GM21367 (cell line): ENCODE measurements at regions not wholly inside any gene's neighbourhood (a gene's known extent, or its start where the extent isn't known, plus 50 kb on each side); places are given as distances from the start of the nearest gene placed in this dataset.
A peak's percentile ranks its signal among the peaks of the same experiment; 100 is the strongest.
"Not testable (repeated sequence)": the region's sequence is repeated elsewhere in the genome, so short reads cannot be mapped to it uniquely, and the experiment has no call there.

Source experiments
- ATAC-seq: cut with Tn5 transposase; IDR thresholded peaks from one replicate; pipeline ENCODE4 v1.9.1; 2021; ENCODE audit not compliant: unreplicated experiment

GRCh38 chr9:42430674-42431615, 247.5 kb downstream of the SPATA31A6 start:
- not testable (repeated sequence) for ATAC-seq

DNA sequence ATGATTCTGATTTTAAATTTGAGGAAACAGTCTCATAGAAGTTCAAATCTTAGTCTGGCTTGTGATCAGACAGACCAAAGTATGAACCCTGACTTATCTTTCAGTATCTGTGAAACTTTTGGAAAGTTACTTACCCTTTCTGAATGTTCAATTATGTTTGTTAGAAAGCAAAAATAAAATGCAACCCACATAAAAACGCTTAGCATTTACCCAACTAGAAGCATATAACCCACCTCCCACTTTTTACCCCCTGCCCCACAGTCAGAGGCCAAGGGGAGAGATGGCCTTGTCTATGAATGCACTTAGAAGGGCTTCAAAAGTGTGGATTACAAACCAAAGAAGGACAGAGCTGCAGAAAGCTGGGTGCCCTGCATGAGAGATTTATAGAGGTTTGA, 248.2 kb downstream of the SPATA31A6 start:
- ATAC-seq = not testable (repeated sequence)

- ATAC-seq = not testable (repeated sequence)
Measured at GRCh38 chr9:42434844-42435714, 251.6 kb downstream of the SPATA31A6 start.

- not testable (repeated sequence) for ATAC-seq
Measured at GRCh38 chr9:42435715-42436342, 252.4 kb downstream of the SPATA31A6 start.

DNA sequence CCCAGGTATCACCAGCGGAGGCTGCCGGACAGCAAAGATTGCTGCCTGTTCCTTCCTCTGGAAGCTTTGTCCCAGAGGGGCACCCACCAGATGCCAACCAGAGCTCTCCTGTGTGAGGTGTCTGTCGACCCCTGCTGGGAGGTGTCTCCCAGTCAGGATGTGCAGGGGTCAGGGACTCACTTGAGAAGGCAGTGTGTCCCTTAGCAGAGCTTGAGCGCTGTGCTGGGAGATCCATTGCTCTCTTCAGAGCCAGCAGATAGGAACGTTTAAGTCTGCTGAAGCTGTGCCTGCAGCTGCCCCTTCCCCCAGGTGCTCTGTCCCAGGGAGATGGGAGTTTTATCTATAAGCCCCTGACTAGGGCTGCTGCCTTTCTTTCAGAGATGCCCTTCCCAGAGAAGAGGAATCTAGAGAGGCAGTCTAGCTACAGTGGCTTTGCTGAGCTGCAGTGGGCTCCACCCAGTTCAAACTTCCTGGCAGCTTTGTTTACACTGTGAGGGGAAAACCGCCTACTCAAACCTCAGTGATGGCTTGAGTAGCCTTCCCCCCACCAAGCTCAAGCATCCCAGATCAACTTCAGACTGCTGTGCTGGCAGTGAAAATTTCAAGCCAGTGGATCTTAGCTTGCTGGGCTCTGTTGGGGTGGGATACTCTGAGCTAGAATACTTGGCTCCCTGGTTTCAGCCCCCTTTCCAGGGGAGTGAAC, 253.7 kb downstream of the SPATA31A6 start:
- ATAC-seq = not testable (repeated sequence)

- ATAC-seq = not testable (repeated sequence)
Measured at GRCh38 chr9:42442680-42443079, 259.2 kb downstream of the SPATA31A6 start.

DNA sequence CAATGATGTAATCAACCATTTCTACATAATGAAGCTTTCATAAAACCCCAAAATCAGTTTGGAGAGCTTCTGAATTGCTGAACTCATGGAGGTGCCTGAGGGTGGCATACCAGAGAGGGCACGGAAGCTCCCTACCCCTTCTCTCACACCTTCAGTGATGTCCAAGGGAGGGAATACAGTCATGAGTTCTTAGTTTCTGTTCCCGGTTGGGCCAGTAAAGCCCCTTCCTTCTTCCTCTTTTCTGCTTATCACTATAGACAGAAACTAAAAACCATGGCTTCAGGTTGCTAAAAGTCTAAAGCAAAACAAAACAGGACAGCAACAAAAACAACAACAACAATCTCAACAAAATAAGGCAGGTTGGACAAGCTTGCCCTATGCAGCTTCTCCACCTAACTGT, 260.0 kb downstream of the SPATA31A6 start:
- peak; percentile 93 for ATAC-seq

GRCh38 chr9:42461436-42461835, 278.0 kb downstream of the SPATA31A6 start:
- ATAC-seq = not testable (repeated sequence)

DNA sequence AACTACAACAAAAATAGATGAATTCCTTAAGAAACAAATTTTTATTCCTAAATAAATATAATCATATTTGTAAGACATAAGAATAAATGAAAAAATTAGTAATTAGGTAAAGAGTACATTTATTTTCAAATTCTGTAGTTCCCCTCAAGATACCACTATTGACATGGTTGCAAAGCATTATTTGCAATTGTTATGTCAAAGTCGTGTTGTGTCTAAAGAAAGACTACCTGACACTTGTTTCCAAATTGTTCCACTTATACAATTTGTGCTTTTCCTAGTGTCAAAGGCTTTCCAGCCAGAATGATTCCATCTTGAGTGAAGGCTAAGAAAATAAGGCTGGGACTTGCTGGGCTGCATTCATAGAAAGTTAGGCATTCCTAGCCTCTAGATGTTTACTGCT, 278.4 kb downstream of the SPATA31A6 start:
- ATAC-seq = not testable (repeated sequence)

DNA sequence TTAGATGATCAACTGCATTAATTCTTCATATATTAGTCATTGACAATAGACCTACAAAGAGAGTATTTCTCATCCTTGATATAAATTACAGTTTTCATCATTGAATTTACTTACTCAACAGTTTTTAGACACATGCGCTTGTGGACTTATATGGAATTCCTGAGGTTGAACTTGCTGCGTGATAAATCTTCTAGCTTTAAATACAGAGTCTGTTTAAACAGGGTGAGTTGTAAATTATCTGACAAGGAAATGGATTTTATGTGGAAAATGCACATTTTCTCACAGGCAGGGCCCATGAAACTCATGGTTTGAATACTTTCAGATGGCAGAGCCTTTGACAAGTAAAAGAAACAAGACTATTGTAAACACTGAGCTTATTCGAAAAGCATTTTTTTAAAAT, 280.5 kb downstream of the SPATA31A6 start:
- ATAC-seq = not testable (repeated sequence)

- not testable (repeated sequence) for ATAC-seq
Measured at GRCh38 chr9:42470577-42470976, 287.1 kb downstream of the SPATA31A6 start.

- not testable (repeated sequence) for ATAC-seq
Measured at GRCh38 chr9:42490989-42491388, 307.5 kb downstream of the SPATA31A6 start.

- ATAC-seq = not testable (repeated sequence)
Measured at GRCh38 chr9:42502620-42503264, 319.3 kb downstream of the SPATA31A6 start.

DNA sequence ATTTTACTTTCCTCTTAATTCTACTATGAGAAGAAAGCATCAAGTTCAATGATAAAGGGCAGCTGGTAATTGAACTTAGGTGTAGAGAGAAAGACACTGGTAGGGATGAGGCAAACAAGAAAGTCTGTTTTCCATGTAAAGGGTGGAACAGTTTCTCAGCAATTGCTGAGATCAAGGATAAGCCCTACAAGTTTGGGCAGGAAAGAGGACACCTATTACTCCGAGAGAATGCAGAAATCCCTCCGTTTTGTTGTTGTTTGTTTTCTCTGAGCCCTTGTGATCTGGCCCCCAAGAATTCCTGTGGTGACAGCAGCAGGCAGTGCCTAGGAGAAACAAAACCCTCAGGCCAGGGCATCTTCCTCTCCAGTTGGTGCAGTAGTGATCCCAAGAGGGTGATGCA, 324.7 kb downstream of the SPATA31A6 start:
- not testable (repeated sequence) for ATAC-seq

DNA sequence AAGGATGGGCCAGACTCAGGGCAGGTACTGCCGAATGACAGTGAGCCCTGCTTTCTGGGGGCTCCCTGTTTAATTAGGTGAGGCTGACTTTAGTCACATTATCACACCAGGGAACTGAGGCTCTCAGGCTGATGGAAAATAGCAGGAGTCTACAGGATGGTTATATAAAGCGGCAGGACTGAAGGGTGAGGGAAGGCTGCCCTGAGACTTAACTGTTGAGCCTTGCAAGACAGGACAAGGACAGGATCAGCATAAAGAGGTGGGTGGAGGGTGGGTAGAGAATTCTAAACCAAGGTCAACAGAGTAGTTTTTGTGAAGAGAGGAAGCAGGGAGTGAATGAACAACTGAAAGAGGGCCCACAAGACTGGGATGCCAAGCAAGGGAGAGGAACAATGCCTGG, 330.1 kb downstream of the SPATA31A6 start:
- not testable (repeated sequence) for ATAC-seq

DNA sequence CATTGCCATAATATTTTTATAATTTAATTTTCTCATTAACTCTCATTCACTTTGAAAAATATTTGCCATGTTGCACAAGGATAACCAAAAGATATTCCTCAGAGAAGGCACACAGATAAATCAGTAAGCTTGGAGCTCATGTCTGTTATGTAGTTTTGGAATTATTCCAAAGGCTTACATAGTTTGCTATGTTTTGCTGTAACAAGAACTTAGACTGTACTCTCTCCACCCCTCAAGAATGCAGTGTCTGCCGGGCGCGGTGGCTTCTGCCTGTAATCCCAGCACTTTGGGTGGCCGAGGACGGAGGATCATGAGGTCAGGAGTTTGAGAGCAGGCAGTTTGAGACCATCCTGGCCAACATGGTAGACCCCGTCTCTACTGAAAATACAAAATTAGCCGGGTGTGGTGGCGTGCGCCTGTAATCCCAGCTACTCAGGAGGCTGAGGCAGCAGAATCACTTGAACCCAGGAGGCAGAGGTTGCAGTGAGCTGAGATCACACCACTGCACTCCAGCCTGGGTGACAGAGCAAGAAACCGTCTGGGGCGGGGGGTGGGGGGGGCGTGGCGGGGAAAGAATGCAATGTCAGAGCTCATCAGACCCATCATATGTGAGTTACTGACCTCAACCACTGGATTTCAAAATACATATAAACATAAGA, 351.0 kb downstream of the SPATA31A6 start:
- not testable (repeated sequence) for ATAC-seq

DNA sequence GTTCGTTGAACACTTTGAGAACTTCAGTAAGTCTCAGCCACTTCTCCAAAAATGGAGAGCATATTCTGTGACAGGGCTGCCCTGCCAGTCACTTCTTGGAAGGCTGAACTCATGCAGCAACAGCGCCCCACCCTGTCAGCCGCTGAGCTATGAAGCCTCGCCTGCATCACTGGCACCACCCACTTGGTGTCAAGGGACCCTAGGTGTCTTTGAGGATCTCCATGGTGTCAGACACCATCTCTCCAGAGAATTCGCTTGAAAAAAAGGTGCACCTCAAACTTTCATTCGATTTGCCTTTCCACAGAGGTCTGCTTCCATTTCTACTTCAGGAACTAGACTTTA, 351.5 kb downstream of the SPATA31A6 start:
- peak; percentile 58 for ATAC-seq

DNA sequence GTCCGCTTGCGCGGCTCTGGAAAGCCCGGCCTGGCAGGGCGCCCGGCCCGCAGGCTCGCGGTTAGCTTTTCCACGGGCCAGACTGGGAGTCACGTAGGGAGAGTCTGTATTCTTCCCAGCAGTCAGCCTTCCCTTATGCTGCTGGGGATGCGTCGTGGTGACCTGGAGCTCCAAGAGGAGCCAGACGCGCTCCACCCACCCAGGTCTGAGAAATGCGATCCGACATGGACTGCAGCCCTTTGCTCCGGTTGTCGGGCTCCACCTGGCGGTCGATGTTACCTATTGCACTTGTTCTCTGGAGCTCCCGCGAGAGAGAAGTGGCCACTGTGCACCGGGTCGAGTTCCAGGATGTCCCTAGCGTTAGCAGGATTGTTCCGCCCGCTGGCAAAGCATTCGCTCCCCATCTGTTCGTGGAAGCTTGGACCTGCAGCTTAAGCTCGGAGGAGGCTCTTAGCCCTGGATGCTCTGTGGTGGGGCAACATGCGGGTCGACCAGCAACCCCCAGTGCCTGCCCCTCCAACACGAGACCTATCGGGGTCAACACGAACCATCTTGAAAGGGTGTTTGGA, 367.4 kb downstream of the SPATA31A6 start:
- ATAC-seq = peak; percentile 67

- not testable (repeated sequence) for ATAC-seq
Measured at GRCh38 chr9:42568530-42568929, 385.1 kb downstream of the SPATA31A6 start.
